Smooth muscle cell (in vitro differentiated cells): ENCODE measurements at regions not wholly inside any gene's neighbourhood (a gene's known extent, or its start where the extent isn't known, plus 50 kb on each side); places are given as distances from the start of the nearest gene placed in this dataset.
A peak's percentile ranks its signal among the peaks of the same experiment; 100 is the strongest.

Experiments used
- DNase-seq: peaks from one replicate; lab custom pipeline; 2025; ENCODE audit not compliant: unreplicated experiment; lab: John Stamatoyannopoulos, UW
- H2AFZ ChIP-seq: fragments of 200-600 bp; sonication (generic); 2 replicates; pipeline ENCODE4 v1.6.0; 2016; ENCODE audit warnings: antibody characterized with exemption, low read depth, mild to moderate bottlenecking
- H3F3A ChIP-seq: fragments of 200-600 bp; sonication (generic); 2 replicates; pipeline ENCODE4 v1.6.0; 2017; ENCODE audit warnings: antibody characterized with exemption, low read depth
- H3K27ac ChIP-seq: fragments of 200-600 bp; sonication (generic); 2 replicates; pipeline ENCODE4 v1.5.1; 2016; ENCODE audit warnings: low read depth, mild to moderate bottlenecking
- H3K27me3 ChIP-seq: fragments of 200-600 bp; sonication (generic); 2 replicates; pipeline ENCODE4 v1.6.1; 2016; ENCODE audit warnings: low read depth, mild to moderate bottlenecking
- H3K36me3 ChIP-seq: fragments of 200-600 bp; sonication (generic); 2 replicates; pipeline ENCODE4 v1.5.1; 2016; ENCODE audit warnings: low read depth
- H3K4me1 ChIP-seq: fragments of 200-600 bp; sonication (generic); 2 replicates; pipeline ENCODE4 v1.5.1; 2016; ENCODE audit warnings: low read depth
- H3K4me2 ChIP-seq: fragments of 200-600 bp; sonication (generic); 2 replicates; pipeline ENCODE4 v1.6.0; 2016; ENCODE audit warnings: mild to moderate bottlenecking
- H3K4me3 ChIP-seq: fragments of 200-600 bp; sonication (generic); 2 replicates; pipeline ENCODE4 v1.5.1; 2016; ENCODE audit warnings: mild to moderate bottlenecking
- H3K79me2 ChIP-seq: fragments of 200-600 bp; sonication (generic); 2 replicates; pipeline ENCODE4 v1.6.0; 2016; ENCODE audit warnings: low read depth, mild to moderate bottlenecking
- H3K9ac ChIP-seq: fragments of 200-600 bp; sonication (generic); 2 replicates; pipeline ENCODE4 v1.6.0; 2016; ENCODE audit warnings: low read depth
- H3K9me3 ChIP-seq: fragments of 200-600 bp; sonication (generic); replicated peaks from 2 replicates; pipeline ENCODE4 v1.5.1; 2016; ENCODE audit warnings: low read depth
- H4K20me1 ChIP-seq: fragments of 200-600 bp; sonication (generic); 2 replicates; pipeline ENCODE4 v1.6.0; 2016; ENCODE audit warnings: low read depth
- WGBS: methylation state at CpG from one replicate; pipeline ENCODE4 v1.1.7; 2016; ENCODE audit warnings: low lambda C conversion rate; 5-methylcytosine and 5-hydroxymethylcytosine counted together
- TF ChIP-seq, protein P1 (sequence below): fragments of 200-600 bp; sonication (generic); IDR thresholded peaks from 2 replicates; pipeline ENCODE4 v1.5.1; 2017; ENCODE audit warnings: borderline replicate concordance, mild to moderate bottlenecking, antibody characterized with exemption; ENCODE audit not compliant: insufficient read depth, poor library complexity, severe bottlenecking

DNA sequence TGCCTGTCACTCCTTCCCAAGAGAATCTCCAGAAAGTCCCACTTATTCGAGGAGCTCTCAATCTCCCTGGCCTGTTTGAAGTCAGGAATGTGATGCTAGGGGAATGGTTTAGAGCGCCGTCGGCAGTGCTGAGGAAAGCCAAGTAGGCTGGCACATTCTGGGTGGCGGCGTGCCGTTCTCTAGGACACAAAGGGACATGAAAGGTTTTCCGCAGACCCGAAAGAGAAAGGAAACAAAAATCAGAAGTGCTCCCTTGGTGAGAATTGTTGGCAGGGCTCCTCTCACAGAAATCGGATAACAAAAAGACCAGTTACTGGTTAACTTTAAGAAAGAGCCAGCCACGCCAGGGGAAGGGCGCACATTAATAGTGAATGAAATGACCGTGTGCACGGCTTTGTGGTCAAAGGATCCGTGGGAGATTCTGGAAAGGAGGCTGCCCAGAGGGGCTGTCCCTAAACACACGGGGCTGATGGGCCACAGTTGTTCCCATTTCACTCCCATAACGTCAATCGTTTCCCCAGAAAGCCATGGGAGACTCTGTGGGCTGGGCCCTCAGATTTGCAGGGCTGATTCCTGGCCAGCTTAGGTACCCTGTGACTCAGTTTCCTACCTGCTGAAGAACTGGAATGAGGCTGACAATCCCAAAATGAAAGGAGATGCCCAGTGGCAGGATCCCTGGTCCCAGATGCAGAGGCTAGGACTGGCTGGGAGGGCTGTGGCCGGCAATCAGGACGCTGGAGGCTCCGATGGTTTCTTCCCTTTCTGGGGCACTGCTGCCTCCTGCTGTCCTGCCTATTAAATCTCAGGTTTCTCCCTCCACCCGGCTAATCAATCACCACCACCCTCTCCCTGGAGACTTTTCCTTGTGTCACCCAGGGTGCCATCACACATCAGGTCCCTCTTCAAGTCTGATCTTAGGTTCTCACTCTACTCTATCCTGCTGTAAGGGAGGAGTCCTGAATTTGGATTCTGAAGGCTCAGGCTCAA is 82.3 kb downstream of the RCN1 start:
- Histone ChIP-seq H2AFZ (peak overlapping the region; percentile 24), H3K9me3 (no peaks in the 10 kb centered on the region), H3K4me3 (no peak overlapping the region), H3K9ac (no peak overlapping the region), H4K20me1 (no peaks in the 10 kb centered on the region), H3F3A (no peaks in the 10 kb centered on the region), H3K4me1 (peaks cover 8% of the 10 kb centered on the region), H3K79me2 (no peaks in the 10 kb centered on the region), H3K4me2 (no peak overlapping the region), H3K27me3 (peaks cover 6% of the 10 kb centered on the region), H3K36me3 (no peaks in the 10 kb centered on the region), H3K27ac (no peak overlapping the region)
- TF ChIP-seq, protein P1, sequence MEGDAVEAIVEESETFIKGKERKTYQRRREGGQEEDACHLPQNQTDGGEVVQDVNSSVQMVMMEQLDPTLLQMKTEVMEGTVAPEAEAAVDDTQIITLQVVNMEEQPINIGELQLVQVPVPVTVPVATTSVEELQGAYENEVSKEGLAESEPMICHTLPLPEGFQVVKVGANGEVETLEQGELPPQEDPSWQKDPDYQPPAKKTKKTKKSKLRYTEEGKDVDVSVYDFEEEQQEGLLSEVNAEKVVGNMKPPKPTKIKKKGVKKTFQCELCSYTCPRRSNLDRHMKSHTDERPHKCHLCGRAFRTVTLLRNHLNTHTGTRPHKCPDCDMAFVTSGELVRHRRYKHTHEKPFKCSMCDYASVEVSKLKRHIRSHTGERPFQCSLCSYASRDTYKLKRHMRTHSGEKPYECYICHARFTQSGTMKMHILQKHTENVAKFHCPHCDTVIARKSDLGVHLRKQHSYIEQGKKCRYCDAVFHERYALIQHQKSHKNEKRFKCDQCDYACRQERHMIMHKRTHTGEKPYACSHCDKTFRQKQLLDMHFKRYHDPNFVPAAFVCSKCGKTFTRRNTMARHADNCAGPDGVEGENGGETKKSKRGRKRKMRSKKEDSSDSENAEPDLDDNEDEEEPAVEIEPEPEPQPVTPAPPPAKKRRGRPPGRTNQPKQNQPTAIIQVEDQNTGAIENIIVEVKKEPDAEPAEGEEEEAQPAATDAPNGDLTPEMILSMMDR, result peak; percentile 60
- no peak for DNase-seq
- 56% methylated on average over 22 of the region's 22 CpGs for WGBS

DNA sequence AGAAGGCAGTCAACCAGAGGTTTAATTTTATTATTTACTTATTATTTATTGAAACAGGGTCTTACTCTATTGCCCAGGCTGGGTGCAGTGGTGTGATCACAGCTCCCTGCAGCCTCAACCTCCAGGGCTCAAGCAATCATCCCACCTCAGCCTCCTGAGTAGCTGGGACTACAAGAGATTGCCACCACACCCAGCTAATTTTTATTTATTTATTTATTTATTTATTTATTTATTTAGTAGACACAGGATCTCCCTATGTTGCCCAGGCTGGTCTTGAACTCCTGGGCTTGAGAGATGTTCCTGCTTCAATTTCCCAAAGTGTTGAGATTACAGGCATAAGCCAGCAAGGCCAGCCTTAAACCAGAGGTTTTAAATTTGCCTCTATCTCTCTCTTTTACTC is 83.1 kb downstream of the RCN1 start:
- H3K4me1 ChIP-seq, result peaks cover 8% of the 10 kb centered on the region
- no peaks in the 10 kb centered on the region for H3F3A ChIP-seq
- no peak overlapping the region for H3K4me3 ChIP-seq
- H3K9ac ChIP-seq, result no peak overlapping the region
- TF ChIP-seq, protein P1, result no peak
- peaks cover 6% of the 10 kb centered on the region for H3K27me3 ChIP-seq
- H3K9me3 ChIP-seq, result no peaks in the 10 kb centered on the region
- H3K4me2 ChIP-seq, result no peak overlapping the region
- H3K36me3 ChIP-seq, result no peaks in the 10 kb centered on the region
- no peak overlapping the region for H3K27ac ChIP-seq
- no peaks in the 10 kb centered on the region for H3K79me2 ChIP-seq
- H2AFZ ChIP-seq, result no peak overlapping the region
- no peak for DNase-seq
- no peaks in the 10 kb centered on the region for H4K20me1 ChIP-seq

DNA sequence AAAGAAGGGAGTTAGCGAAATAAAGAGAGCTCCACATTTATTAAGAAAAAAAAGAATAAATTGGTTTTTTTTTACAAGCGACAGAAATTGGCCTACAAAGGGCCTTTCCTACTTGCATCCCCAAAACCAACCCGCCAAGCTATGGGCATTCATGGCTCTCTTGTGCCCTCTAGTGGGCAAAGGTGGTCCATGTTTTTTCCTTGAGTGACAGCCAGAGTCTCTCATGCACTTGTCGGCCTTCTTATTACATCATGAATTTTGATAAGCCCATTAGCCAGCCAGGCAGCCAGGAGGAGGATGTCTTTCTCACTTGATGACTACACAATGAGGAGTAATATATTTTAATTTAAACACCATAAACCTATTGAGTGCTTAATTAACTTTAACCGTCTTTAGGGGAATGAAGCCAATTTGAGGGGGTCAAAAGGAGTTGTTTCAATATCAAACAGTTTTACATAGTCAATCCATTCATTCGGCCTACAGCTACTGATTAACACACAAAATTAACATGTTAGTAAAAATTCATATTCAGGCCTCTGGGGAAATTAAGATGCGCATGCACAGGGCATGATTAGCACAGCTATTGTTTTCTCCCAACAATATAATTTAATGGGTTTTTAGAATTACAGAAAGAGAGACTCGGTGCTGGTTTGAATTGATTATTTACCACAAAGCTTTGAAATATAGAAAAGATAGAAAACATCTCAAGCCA is 85.5 kb downstream of the RCN1 start:
- no peaks in the 10 kb centered on the region for H3K9me3 ChIP-seq
- TF ChIP-seq, protein P1, result peak; percentile 92
- DNase-seq, result peak; percentile 30
- peaks cover 8% of the 10 kb centered on the region for H3K4me1 ChIP-seq
- H3K36me3 ChIP-seq, result no peaks in the 10 kb centered on the region
- no peak overlapping the region for H2AFZ ChIP-seq
- H3K27me3 ChIP-seq, result peaks cover 13% of the 10 kb centered on the region
- no peaks in the 10 kb centered on the region for H4K20me1 ChIP-seq
- no peak overlapping the region for H3K9ac ChIP-seq
- 39% methylated on average over 8 of the region's 8 CpGs for WGBS
- no peaks in the 10 kb centered on the region for H3K79me2 ChIP-seq
- H3K27ac ChIP-seq, result no peak overlapping the region
- H3F3A ChIP-seq, result no peaks in the 10 kb centered on the region
- H3K4me3 ChIP-seq, result no peak overlapping the region
- H3K4me2 ChIP-seq, result no peak overlapping the region
